Endothelial cell of umbilical vein (primary cell): ENCODE measurements at regions not wholly inside any gene's neighbourhood (a gene's known extent, or its start where the extent isn't known, plus 50 kb on each side); places are given as distances from the start of the nearest gene placed in this dataset.

Source experiments
- BruUV-seq: library from RNA; stranded (reverse); fragments of 400-500 nt; replicated peaks from 2 replicates; lab custom pipeline; 2021; lab: Mats Ljungman, UMichigan
- CTCF ChIA-PET: fragments of 300-600, 350-600 bp; sonication (Branson Sonifier 250); formaldehyde crosslinking; loops from one replicate; lab custom pipeline; 2021; ENCODE audit warnings: antibody characterized with exemption, inconsistent platforms; lab: Charles Lee
- POLR2A ChIA-PET: fragments of 300-600, 350-600 bp; sonication (Branson Sonifier 250); formaldehyde crosslinking; loops from one replicate; lab custom pipeline; 2021; ENCODE audit warnings: antibody characterized with exemption, inconsistent platforms; lab: Charles Lee
- DNase-seq: peaks from one replicate; pipeline ENCODE4 v3.0.0-alpha.2; 2011; ENCODE audit warnings: low read depth, low spot score
- FAIRE-seq: peaks from 2 replicates; lab custom pipeline; 2011; peaks lifted over from hg19 to GRCh38; lab: Jason Lieb, UNC
- H2AFZ ChIP-seq: 2 replicates; pipeline ENCODE4 v1.6.0; 2012; ENCODE audit warnings: low read depth, low read length, control low read depth, inconsistent platforms
- H3K27ac ChIP-seq: 2 replicates; pipeline ENCODE4 v1.5.1; 2011; ENCODE audit warnings: low read depth, mild to moderate bottlenecking, control low read depth, low read length, moderate library complexity; ENCODE audit not compliant: insufficient read depth
- H3K27me3 ChIP-seq, 2 experiments: 2 replicates each; pipeline versions ENCODE4 v1.6.0 to v1.6.1; 2011; ENCODE audit warnings: low read length in 2 of 2, mixed read lengths in 1 of 2; ENCODE audit not compliant: control insufficient read depth in 2 of 2, insufficient read depth in 2 of 2
- H3K36me3 ChIP-seq, 2 experiments: 2 replicates in 1 of 2; 3 replicates in 1 of 2; pipeline ENCODE4 v1.5.1; 2011; ENCODE audit warnings: low read length in 2 of 2, mild to moderate bottlenecking in 1 of 2, moderate library complexity in 1 of 2; ENCODE audit not compliant: control insufficient read depth in 2 of 2, insufficient read depth in 2 of 2; ENCODE audit errors: extremely low read depth in 1 of 2
- H3K4me1 ChIP-seq: 3 replicates; pipeline ENCODE4 v1.5.1; 2011; ENCODE audit warnings: mild to moderate bottlenecking, low read length; ENCODE audit not compliant: control insufficient read depth, insufficient read depth; ENCODE audit errors: extremely low read depth
- H3K4me2 ChIP-seq: 2 replicates; pipeline ENCODE4 v1.6.1; 2011; ENCODE audit warnings: low read length, control low read depth, mixed read lengths; ENCODE audit not compliant: insufficient read depth
- H3K4me3 ChIP-seq, 3 experiments: fragments of 200-600 bp in 1 of 3; sonication (generic), shearing (Covaris generic) in 1 of 3; replicated peaks in 1 of 3; 2 replicates each; pipeline ENCODE4 v1.5.1; 2011 to 2016; ENCODE audit warnings: control low read depth in 3 of 3, low read length in 3 of 3, mild to moderate bottlenecking in 2 of 3, inconsistent platforms in 1 of 3, low read depth in 1 of 3, moderate library complexity in 1 of 3; ENCODE audit not compliant: insufficient read depth in 1 of 3
- H3K79me2 ChIP-seq: 2 replicates; pipeline ENCODE4 v1.6.0; 2012; ENCODE audit warnings: low read length, inconsistent platforms; ENCODE audit not compliant: control insufficient read depth, insufficient read depth
- H3K9ac ChIP-seq: replicated peaks from 2 replicates; pipeline ENCODE3; 2011; ENCODE audit warnings: low read length, control low read depth; ENCODE audit not compliant: insufficient read depth; ENCODE audit errors: extremely low read depth
- H3K9me1 ChIP-seq: replicated peaks from 3 replicates; pipeline ENCODE4 v1.6.0; 2011; ENCODE audit warnings: mild to moderate bottlenecking, low read length; ENCODE audit not compliant: control insufficient read depth, insufficient read depth; ENCODE audit errors: extremely low read depth
- H3K9me3 ChIP-seq: replicated peaks from 2 replicates; pipeline ENCODE4 v1.5.1; 2012; ENCODE audit warnings: low read length, inconsistent platforms; ENCODE audit not compliant: control insufficient read depth, insufficient read depth
- H4K20me1 ChIP-seq: replicated peaks from 2 replicates; pipeline ENCODE3; 2011; ENCODE audit warnings: mild to moderate bottlenecking, low read length; ENCODE audit not compliant: control insufficient read depth, insufficient read depth; ENCODE audit errors: extremely low read depth
- EZH2 ChIP-seq: IDR thresholded peaks from 2 replicates; pipeline ENCODE4 v1.6.1; 2012; ENCODE audit warnings: borderline replicate concordance, low read depth, mild to moderate bottlenecking, moderate library complexity, low read length, inconsistent platforms; ENCODE audit not compliant: severe bottlenecking
- FOS ChIP-seq: IDR thresholded peaks from 2 replicates; pipeline ENCODE4 v1.6.1; 2011; ENCODE audit warnings: mild to moderate bottlenecking, low read length, moderate library complexity, borderline replicate concordance; ENCODE audit not compliant: insufficient read depth
- GATA2 ChIP-seq: IDR thresholded peaks from 2 replicates; pipeline ENCODE4 v1.7.0; 2011; ENCODE audit warnings: low read depth, mild to moderate bottlenecking, moderate library complexity, mixed read lengths, low read length; ENCODE audit not compliant: insufficient read length, insufficient read depth
- JUN ChIP-seq: IDR thresholded peaks from 2 replicates; pipeline ENCODE4 v1.6.1; 2011; ENCODE audit warnings: borderline replicate concordance, low read depth; ENCODE audit not compliant: insufficient read length, insufficient read depth
- MYC ChIP-seq: IDR thresholded peaks from one replicate; pipeline ENCODE4 v1.6.1; 2011; ENCODE audit warnings: mild to moderate bottlenecking, low read depth, low read length
- POLR2A ChIP-seq: IDR thresholded peaks from 2 replicates; pipeline ENCODE4 v1.6.1; 2012; ENCODE audit warnings: low read depth, mild to moderate bottlenecking, control low read depth, low read length
- POLR2AphosphoS5 ChIP-seq: IDR thresholded peaks from 2 replicates; pipeline ENCODE4 v1.6.1; 2012; ENCODE audit warnings: low read depth, mild to moderate bottlenecking, control low read depth, low read length, moderate library complexity; ENCODE audit not compliant: insufficient read depth
- dilution Hi-C: fragments of 300-500 bp; cut with MboI; formaldehyde crosslinking; loops from one replicate; pipeline ENCODE4 v1.15.0; 2019; ENCODE audit warnings: low sequenced_read_pairs; ENCODE audit not compliant: extremely low pct_ligation_motif_present
- intact Hi-C: fragments of 100-400 bp; cut with micrococcal nuclease; formaldehyde crosslinking; loops from one replicate; pipeline ENCODE4 v1.10.0; 2022
- TF ChIP-seq, protein P1 (sequence below), 2 donors: IDR thresholded peaks; 1 replicate in 1 of 2; 2 replicates in 1 of 2; pipeline ENCODE4 v1.5.1; 2011; ENCODE audit warnings: low read length in 2 of 2, mild to moderate bottlenecking in 2 of 2, moderate library complexity in 2 of 2, control low read depth in 1 of 2, inconsistent platforms in 1 of 2, low read depth in 1 of 2; ENCODE audit not compliant: insufficient read depth in 1 of 2; ENCODE audit errors: extremely low read depth in 1 of 2
- TF ChIP-seq, protein P2 (sequence below): IDR thresholded peaks from 2 replicates; pipeline ENCODE4 v1.6.1; 2011; ENCODE audit not compliant: insufficient read depth, insufficient read length

DNA sequence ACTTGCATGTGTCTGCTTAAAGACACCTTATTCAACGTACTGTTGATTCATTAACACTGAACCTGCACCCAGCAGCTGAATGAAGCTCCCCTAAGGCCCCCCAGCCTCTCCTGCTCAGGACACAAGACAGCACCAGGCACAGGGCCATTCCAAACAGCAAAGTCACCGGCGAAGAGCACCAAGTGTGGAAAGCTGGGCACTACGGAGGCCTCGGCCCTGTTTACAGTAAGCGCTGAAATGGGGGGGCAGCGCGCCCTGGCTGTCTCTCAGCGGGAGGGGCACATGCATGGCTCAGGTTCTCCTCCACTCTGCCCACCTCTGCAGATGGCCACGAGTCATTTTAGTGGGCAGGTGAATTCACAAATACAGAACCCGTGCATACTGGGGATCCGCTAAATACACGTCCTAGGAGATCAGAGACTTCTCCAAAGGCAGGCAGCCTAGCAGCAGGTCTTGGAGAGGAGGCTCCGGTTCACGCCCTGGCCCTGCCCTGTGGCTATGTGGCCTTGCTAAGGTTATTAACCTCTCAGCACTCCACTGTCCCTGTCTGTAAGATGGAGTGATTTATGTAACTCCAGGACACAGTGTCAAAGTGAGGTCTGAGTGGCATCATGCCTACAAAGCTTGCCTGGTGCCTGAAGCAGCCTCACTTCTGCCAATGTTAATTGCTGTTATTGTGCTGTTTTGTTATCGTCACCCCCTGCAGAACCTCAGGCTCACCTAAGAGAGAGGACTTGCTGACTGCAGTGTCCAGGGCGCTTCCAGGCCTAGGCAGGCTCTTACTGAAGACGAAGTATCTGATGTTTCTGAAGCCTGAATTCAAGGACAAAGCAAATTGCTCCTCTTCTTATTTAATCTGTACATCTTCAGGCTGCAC is 207.4 kb upstream of the SOX1 start:
- no peak for FAIRE-seq
- H3K4me1 ChIP-seq = no peaks in the 10 kb centered on the region
- dilution Hi-C loops = no loop called here

More for the DNA sequence above, 207.4 kb upstream of the SOX1 start:
- CTCF ChIA-PET = no interaction called here
- Histone ChIP-seq H3K9me3 (peaks cover 7% of the 10 kb centered on the region), H4K20me1 (no peaks in the 10 kb centered on the region), H2AFZ (no peak overlapping the region), H3K4me2 (no peak overlapping the region), H3K4me3 (no peak overlapping the region), H3K9me1 (no peaks in the 10 kb centered on the region), H3K27ac (no peak overlapping the region), H3K27me3 (no peaks in the 10 kb centered on the region), H3K79me2 (no peaks in the 10 kb centered on the region), H3K36me3 (no peaks in the 10 kb centered on the region), H3K9ac (no peak overlapping the region)
- intact Hi-C loops = no loop called here
- POLR2A ChIA-PET = no interaction called here
- TF ChIP-seq POLR2AphosphoS5 (no peak), POLR2A (no peak), JUN (no peak), MYC (no peak), GATA2 (no peak), EZH2 (no peak), FOS (no peak)
- TF ChIP-seq, protein P1, sequence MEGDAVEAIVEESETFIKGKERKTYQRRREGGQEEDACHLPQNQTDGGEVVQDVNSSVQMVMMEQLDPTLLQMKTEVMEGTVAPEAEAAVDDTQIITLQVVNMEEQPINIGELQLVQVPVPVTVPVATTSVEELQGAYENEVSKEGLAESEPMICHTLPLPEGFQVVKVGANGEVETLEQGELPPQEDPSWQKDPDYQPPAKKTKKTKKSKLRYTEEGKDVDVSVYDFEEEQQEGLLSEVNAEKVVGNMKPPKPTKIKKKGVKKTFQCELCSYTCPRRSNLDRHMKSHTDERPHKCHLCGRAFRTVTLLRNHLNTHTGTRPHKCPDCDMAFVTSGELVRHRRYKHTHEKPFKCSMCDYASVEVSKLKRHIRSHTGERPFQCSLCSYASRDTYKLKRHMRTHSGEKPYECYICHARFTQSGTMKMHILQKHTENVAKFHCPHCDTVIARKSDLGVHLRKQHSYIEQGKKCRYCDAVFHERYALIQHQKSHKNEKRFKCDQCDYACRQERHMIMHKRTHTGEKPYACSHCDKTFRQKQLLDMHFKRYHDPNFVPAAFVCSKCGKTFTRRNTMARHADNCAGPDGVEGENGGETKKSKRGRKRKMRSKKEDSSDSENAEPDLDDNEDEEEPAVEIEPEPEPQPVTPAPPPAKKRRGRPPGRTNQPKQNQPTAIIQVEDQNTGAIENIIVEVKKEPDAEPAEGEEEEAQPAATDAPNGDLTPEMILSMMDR (IDR thresholded peaks at IDR 0.05; ENCODE audit: extremely low read depth in 1 of 2, insufficient read depth in 1 of 2, low read depth in 1 of 2, low read length in 2 of 2) = no peak
- TF ChIP-seq, protein P2, sequence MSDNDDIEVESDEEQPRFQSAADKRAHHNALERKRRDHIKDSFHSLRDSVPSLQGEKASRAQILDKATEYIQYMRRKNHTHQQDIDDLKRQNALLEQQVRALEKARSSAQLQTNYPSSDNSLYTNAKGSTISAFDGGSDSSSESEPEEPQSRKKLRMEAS = no peak
- DNase-seq = no peak
- BruUV-seq = no TSS peak
